Islet precursor cell (in vitro differentiated cells): ENCODE measurements at regions not wholly inside any gene's neighbourhood (a gene's known extent, or its start where the extent isn't known, plus 50 kb on each side); places are given as distances from the start of the nearest gene placed in this dataset.

Source experiments
- DNase-seq: peaks from one replicate; pipeline ENCODE4 v3.0.0-alpha.2; 2018

GRCh38 chr6:47924001-47924400 lies 142.2 kb downstream of the OPN5 start:
- DNase-seq = no peak

- DNase-seq = no peak
These were observed 140.6 kb downstream of the OPN5 start for GRCh38 chr6:47922391-47922790.

- DNase-seq = no peak
These were observed 138.0 kb downstream of the OPN5 start for GRCh38 chr6:47919875-47920274.

GRCh38 chr6:47917811-47918210 lies 136.0 kb downstream of the OPN5 start:
- DNase-seq = no peak

- no peak for DNase-seq
These were observed 135.4 kb downstream of the OPN5 start for GRCh38 chr6:47917202-47917601.

- DNase-seq = no peak
These were observed 133.2 kb downstream of the OPN5 start for GRCh38 chr6:47915017-47915416.

- no peak for DNase-seq
These were observed 126.4 kb downstream of the OPN5 start for GRCh38 chr6:47908271-47908670.

GRCh38 chr6:47905717-47906116 lies 123.9 kb downstream of the OPN5 start:
- DNase-seq = no peak

- no peak for DNase-seq
These were observed 115.4 kb downstream of the OPN5 start for GRCh38 chr6:47897247-47897646.

GRCh38 chr6:47890326-47890875 lies 108.6 kb downstream of the OPN5 start:
- no peak for DNase-seq

- no peak for DNase-seq
These were observed 97.2 kb downstream of the OPN5 start for GRCh38 chr6:47879015-47879414.
